HG03045 (cell line): ENCODE measurements at regions not wholly inside any gene's neighbourhood (a gene's known extent, or its start where the extent isn't known, plus 50 kb on each side); places are given as distances from the start of the nearest gene placed in this dataset.

Experiments used
- ATAC-seq: cut with Tn5 transposase; IDR thresholded peaks from one replicate; pipeline ENCODE4 v1.9.1; 2021; ENCODE audit warnings: mild to moderate bottlenecking, moderate library complexity; ENCODE audit not compliant: unreplicated experiment

- ATAC-seq = peak; percentile 46
Observed at GRCh38 chr12:98418357-98419075, 96.9 kb upstream of the TMPO start.

GRCh38 chr12:98419081-98419794 lies 96.2 kb upstream of the TMPO start:
- no peak for ATAC-seq

DNA sequence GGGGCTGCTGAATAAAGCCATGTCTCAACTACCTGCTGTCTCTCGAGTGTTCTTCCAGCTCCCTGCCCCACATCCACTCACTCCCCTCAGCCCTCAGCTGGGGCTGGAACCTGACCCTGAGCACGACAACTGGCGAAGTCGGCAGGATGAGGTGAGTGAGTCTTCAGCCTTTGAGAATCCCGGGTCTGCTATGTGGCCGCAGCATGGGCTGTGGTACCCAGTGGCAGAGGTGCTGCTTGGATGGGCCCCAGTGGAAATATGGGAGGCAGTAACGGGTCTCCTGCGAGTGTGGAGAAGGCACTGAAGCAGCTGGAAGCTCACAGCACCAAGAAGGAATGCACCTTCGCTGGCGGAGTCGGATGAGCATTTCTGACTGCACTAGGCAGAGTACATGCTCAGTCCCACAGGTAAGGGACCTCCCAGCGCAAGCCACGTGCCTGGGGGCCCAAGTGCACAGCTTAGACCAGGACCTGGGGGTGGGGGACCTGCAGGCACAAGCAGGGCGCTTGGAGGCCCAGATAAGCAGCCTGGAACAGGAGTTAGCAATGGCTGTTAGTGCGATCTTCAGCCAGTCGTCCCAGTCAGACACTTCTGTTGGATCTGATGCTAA lies 95.5 kb upstream of the TMPO start:
- no peak for ATAC-seq

DNA sequence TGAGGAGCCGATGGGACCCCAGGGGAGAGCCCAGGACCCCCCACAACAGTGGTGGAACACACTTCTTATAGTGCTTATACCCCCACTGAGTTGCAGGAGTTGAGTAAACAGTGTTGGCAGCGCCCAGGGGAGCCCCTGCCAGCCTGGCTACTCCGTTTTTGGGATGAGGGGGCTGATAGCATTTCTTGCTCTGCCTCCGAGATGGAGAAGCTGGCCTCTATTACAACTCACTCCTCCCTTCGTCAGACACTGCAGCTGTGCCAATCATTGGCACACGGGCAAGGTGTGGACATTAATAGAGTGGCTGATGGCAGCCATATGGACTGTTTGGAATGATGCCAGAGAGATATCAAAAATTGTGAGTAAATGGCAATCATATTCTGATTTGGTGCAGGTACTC lies 94.9 kb upstream of the TMPO start:
- ATAC-seq = no peak

DNA sequence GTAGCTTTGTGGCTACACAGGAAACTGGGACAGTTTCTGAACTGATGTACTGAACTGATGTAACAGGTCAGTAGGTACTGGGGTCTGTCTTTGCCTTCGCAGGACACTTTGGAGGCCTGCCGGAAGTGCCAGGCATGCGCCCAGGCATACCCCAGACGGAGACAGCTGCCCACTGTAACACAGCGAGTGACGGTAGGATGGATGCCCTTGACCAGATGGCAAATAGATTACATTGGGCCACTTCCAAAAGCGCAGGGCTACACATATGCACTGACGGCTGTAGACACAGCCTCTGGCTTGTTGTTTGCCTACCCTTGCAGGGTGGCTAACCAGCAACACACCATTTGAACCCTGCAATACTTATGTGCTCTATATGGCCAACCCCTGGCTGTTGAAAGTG lies 94.1 kb upstream of the TMPO start:
- no peak for ATAC-seq

DNA sequence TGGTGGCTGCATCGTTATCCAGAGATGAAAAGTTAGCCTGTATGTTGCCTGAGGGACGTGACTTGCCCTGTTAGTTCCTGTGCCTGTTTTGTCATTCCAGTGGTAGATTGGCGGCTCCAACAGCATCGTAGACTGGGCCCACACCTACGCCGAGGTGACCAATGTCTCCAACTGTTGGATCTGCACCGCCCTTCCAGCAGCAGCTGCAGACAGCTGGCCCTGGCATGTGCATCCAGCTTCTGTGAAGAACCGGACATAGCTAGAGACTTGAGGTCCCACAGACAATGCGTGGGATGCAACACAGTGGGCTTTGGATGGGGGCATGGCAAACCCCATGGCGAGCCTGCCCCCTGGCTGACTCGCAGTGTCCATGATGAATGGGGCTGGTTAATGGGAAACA lies 93.0 kb upstream of the TMPO start:
- no peak for ATAC-seq

DNA sequence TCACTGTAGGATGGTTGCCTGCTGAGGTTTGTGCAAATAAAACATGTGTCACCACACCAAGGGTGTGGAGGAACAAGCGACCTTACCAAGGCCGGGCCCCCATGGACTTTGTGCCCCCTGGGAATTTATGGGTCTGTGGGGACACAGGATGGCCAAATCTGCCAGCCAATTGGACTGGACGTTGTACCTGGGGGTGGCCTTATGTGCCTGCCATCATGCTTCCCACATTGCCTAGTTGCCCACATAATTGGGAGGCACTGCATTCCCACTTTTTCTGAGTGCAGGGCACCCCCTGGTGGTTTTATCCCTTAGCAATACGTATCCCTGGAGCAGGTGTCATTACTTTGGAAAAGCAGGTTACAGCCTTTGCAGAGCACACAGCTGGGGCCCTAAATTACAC lies 92.6 kb upstream of the TMPO start:
- no peak for ATAC-seq

GRCh38 chr12:98423963-98424362 lies 91.4 kb upstream of the TMPO start:
- no peak for ATAC-seq

DNA sequence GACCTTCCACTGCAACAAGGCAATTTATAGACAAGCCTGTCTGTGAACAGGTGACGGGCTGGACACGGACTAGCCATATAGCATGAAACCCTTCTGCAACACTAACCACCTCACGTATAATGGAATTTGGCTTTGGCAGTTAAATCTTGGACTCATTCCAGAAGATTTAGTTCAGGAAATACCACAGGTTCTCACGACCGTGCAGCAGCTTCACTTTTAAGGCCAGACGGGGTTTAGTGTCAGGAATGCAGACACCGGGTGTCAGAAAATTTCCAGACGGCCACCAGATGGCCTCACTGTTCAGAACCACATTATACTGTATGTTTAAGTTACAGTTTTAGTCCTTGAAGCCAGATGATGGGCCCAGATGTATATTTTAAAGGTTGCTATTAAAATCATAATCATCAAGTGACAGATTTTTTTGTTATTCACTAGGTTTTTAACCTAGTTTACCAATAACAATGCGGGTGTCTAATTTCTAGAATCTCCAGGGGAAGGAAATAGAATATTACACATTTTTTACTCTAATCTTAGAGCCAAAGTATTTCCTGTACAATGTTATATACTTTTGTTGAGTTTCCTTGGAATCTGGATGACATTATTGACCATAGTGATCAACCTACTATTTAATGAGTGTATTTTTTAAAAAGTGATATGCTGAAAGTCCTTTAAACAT lies 90.5 kb upstream of the TMPO start:
- ATAC-seq = peak; percentile 78

GRCh38 chr12:98425859-98426258 lies 89.5 kb upstream of the TMPO start:
- no peak for ATAC-seq

DNA sequence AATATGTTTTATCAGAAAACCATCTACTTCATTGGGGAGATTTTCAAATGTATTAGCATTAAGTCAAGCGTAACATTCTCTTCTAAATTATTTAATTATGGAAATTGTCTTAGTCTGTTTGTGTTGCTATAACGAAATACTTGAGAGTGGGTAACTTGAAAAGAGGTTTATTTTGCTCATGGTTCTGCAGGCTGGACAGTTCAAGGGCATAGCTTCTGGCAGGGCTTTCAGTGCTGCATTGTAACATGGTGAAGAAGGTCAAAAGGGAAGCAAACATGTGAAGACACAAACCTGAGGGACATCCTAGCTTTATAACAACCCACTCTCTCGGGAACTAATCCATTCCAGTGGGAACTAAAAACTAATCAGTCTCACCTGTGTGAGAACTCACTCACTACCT lies 84.3 kb upstream of the TMPO start:
- ATAC-seq = no peak

- ATAC-seq = no peak
Observed at GRCh38 chr12:98437166-98437565, 78.2 kb upstream of the TMPO start.

DNA sequence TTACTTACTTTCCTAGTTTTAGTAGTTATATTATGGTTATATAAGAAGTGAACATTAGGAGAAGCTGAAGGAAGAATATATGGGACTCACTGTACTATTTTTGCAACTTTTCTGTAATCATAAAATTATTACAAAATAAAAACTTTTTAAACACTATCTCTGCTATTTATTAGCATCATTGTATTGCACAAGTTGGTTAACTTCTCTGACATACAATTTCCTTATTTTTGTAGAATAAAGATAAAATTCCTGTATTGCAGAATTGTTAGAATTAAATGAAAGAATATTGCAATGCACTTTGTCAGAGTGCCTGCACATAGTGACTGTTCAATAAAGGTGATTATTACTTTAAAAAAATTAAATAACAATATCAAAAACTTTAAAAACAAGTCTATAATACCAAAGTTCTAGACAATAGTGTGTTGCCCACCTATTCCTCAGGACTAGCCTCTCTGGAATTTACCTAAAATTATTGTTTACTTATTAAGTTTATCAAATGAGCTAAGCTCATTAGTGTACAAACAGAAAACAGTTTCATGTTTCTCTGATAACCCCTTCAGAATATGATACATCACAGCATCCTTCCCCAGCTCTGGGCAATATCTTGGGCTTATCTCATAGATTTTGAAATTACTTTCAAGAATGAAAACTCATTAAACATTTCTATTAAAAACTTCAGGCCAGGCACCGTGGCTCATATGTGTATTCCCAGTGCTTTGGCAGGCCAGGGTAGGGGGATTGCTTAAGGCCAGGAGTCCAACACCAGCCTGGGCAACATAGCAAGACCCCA lies 77.4 kb upstream of the TMPO start:
- ATAC-seq = no peak

- ATAC-seq = no peak
Observed at GRCh38 chr12:98438656-98439230, 76.6 kb upstream of the TMPO start.

DNA sequence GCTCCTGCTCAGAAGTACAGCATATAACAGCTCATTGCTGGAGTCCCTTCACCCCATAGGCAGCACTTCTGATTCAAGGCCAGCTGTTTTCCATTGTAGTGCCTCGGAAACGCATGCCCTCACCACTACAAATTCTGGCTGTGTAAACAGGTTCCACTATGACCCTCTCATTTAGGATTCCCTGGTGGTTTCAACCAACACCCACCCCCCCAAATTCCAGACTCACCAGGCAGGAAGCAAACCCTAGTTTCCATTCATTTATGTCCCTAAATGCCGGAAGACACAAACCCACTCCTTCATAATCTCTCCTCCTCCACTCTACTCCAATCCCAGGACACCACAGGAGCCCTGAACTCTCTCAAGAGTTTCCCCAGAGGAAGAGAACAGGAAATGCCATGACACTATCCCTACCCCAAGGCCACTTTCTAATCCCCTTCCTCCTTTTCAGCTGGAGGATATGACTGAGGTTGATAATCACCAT lies 75.9 kb upstream of the TMPO start:
- ATAC-seq = no peak

- ATAC-seq = no peak
Observed at GRCh38 chr12:98439981-98440581, 75.3 kb upstream of the TMPO start.

- ATAC-seq = no peak
Observed at GRCh38 chr12:98446060-98446459, 69.3 kb upstream of the TMPO start.

GRCh38 chr12:98446682-98447081 lies 68.7 kb upstream of the TMPO start:
- no peak for ATAC-seq

DNA sequence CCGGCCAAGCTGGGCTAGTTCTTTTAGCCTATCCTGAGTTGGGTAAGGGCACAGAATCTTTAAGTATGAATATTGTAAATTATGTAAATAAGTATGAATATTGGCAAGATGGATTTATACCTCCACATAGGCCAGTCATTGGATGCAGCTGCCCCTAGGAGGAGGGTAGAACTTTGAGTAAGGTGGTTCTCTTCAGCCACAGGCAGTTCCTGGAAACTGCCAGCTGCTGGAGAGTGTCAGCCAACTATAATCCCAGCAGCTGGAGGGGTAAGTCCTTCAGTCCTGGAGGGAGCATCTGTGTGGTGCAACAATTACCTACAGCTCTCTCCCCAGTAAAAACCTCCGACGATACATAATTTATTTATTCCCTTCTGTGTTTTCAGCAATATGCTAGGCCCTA lies 65.8 kb upstream of the TMPO start:
- ATAC-seq = no peak

DNA sequence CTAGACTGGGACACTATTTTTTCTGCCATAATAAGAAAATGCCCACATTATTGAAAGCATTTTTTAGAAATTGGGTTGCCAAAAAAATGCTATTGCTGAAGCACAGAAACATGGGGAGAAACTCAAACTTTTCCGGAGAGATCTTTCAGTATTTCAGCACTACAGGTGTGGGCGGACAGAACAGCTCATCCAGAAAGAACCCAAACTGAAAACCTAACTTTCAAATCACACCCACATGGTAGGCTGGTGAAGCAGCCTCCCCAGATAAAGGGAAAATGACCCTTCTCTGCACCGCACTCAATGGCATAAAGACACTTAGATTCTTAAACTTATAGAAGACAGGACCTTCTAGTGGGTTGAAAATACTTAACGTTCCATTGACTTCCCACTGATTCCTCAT lies 62.3 kb upstream of the TMPO start:
- ATAC-seq = no peak
